ENCODE measurements at regions not wholly inside any gene's neighbourhood (a gene's known extent, or its start where the extent isn't known, plus 50 kb on each side); places are given as distances from the start of the nearest gene placed in this dataset.

DNA sequence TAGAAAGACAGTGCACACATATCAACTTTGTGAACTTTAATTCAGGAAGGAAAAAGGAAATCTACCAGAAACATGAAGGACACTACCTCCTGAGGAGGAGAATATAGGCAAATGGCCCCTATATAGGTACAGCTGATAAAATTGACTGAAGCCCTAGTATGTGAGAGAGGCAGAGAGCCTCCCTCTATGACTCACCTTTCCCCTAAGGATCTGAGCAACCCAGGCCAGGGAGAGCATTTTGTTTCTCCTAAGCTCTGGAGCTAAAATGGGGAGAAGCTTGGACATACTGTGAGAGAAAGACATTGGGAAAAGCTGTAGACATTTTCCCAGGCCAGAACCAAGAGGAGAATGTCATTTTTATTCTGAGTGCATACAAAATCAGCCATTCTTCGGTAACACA is 303.5 kb downstream of the AHR start:
- TF ChIP-seq POLR2A (IDR thresholded peaks at IDR 0.05; ENCODE audit: low read depth) (no peak), EP300 (IDR thresholded peaks at IDR 0.05) (no peak), POLR2AphosphoS5 (IDR thresholded peaks at IDR 0.05) (no peak)
- TF ChIP-seq, protein P1, sequence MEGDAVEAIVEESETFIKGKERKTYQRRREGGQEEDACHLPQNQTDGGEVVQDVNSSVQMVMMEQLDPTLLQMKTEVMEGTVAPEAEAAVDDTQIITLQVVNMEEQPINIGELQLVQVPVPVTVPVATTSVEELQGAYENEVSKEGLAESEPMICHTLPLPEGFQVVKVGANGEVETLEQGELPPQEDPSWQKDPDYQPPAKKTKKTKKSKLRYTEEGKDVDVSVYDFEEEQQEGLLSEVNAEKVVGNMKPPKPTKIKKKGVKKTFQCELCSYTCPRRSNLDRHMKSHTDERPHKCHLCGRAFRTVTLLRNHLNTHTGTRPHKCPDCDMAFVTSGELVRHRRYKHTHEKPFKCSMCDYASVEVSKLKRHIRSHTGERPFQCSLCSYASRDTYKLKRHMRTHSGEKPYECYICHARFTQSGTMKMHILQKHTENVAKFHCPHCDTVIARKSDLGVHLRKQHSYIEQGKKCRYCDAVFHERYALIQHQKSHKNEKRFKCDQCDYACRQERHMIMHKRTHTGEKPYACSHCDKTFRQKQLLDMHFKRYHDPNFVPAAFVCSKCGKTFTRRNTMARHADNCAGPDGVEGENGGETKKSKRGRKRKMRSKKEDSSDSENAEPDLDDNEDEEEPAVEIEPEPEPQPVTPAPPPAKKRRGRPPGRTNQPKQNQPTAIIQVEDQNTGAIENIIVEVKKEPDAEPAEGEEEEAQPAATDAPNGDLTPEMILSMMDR (IDR thresholded peaks at IDR 0.05): no peak

Measured in esophagus muscularis mucosa (tissue), 4 donors.